Colon (tissue), 2 donors: ENCODE measurements at regions not wholly inside any gene's neighbourhood (a gene's known extent, or its start where the extent isn't known, plus 50 kb on each side); places are given as distances from the start of the nearest gene placed in this dataset.
"Not testable (repeated sequence)": the region's sequence is repeated elsewhere in the genome, so short reads cannot be mapped to it uniquely, and the experiment has no call there.

Experiments used
- FAIRE-seq: peaks from 2 replicates; lab custom pipeline; 2012; peaks lifted over from hg19 to GRCh38; lab: Jason Lieb, UNC
- donor health status: control.
- donor health status: control.

GRCh38 chr2:122070241-122070731 is 314.8 kb downstream of the TSN start:
- no peak for FAIRE-seq

- FAIRE-seq: no peak
Measured at GRCh38 chr2:122072666-122073065, 317.2 kb downstream of the TSN start.

- no peak for FAIRE-seq
Measured at GRCh38 chr2:122074201-122074600, 318.8 kb downstream of the TSN start.

- FAIRE-seq: no peak
Measured at GRCh38 chr2:122075381-122075780, 319.9 kb downstream of the TSN start.

DNA sequence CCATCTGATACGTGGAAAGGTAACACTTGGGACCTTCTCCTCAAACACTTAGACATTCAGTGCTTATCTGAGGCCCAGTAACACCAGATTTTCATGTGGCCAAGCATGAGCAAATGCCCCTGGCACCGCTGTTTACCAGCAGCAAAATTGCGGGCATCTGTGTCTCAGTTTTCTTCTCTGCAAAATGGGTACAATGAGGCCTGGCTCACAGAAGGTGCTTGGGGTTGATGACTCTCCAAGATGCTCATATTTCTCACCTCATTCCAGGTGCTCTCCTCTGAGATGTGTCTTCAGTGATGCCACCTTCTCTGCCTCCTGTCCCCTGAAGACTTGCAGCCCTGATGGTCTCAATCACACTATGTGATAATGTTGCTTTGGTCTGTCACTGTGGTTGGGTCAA is 321.7 kb downstream of the TSN start:
- FAIRE-seq: no peak

DNA sequence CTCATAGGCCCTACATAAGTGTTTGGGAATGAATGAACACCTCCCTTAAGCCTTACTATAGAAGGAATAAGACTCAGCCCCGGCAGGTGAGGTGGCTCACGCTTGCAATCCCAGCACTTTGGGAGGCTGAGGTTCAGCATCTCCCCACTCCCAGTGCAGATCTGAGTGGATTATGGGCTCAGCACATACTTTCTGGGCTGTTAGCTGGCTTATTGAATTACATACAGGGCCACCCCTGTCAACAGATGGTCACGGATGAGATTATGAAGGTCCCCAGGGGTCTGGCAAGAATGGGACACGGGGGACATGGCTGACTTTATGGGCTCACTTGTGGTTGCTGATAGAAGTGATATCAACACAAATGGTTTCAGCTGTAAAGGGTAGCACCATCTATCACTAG is 322.3 kb downstream of the TSN start:
- no peak for FAIRE-seq

- FAIRE-seq: no peak
Measured at GRCh38 chr2:122078451-122078850, 323.0 kb downstream of the TSN start.

DNA sequence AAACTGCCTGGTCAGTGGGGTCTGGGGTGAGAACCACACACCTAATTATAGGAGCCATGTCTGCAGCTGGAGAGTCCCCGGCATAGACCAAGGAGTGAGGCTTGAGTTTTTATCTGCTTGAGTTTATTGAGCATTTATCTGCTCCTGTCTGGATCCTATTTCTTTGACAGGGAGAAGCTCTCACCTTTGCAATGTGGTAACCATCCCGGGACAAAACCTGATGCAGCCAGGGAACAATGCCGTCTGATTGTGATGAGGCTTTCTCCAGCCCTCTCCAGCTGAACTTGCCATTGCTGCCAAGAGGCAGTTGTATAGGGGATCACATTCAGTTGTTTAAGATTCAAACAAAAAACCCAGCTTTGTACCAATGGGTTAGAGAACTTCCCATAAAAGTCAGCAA is 324.4 kb downstream of the TSN start:
- FAIRE-seq: no peak

DNA sequence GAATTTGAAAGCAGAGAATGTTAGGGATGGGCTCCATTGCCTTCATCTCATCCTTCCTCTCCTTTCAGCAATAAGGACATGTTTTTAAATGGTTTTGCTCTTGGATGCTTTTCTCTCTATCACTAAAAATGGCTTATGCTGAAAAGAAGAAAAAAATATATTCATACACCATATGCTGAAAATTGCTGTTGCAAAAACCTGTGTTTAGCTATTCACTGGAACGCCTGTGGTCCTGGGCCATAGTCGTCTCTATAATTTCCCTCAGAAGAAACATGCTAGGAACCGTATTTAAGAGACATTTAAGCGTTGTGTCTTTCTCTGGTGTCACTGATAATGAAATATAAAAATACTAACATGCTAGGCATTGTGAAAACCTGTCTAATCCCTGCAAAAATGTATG is 324.9 kb downstream of the TSN start:
- no peak for FAIRE-seq

DNA sequence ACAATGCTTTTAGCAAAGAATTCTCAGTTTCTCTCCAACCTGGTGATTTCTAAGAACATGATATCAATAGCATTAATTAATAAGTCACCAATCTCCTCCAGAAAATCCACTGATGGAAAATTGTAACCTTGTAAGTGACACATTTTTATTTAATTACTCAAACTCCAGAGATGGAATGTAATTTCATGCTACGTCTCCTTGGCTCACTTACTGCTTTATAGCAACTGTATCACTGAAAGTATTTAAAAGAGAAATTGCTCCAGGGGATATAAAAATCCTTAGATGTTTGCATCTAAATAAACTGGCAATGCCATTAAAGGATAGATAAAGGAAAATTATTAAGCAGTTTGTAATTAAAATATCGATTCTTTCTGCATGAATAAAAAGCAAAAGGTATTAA is 325.4 kb downstream of the TSN start:
- no peak for FAIRE-seq

- no peak for FAIRE-seq
Measured at GRCh38 chr2:122081751-122082150, 326.3 kb downstream of the TSN start.

DNA sequence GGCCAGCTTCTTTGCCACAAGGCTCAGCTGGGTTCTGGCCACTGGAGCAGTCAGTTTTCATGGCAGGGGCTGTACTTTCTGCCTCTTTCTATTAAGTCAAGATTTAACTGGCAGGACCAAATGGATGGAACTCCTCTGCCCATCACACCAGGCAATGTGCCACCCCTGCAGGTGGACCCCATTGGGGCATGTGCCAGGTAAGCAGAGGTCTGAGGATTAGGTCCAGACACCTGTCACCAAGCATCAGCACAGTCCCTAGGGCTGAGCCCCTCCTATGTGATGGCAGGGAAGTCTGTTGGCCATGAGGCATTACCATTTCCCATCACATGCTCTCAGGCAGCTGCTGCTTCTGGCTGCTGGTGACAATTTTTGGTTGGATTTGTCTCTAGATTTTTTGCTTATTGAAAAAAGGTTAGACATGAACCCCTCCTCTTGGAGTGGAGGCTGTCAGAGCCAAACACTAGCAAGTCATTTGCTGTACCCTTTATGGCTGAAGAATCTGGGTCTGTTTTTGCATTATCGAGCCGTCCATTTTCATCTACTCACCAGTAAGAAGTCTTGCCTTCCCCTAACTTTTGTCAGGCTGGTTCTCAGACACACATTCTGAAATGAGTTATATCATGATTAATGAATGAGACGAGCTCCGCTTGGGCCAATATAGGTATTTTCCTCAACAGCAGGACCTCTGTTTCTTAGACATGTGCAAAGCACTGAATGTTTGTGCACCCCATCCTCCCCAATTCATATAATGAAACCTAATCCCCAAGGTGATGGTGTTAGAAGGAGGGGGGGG is 328.0 kb downstream of the TSN start:
- FAIRE-seq: no peak

DNA sequence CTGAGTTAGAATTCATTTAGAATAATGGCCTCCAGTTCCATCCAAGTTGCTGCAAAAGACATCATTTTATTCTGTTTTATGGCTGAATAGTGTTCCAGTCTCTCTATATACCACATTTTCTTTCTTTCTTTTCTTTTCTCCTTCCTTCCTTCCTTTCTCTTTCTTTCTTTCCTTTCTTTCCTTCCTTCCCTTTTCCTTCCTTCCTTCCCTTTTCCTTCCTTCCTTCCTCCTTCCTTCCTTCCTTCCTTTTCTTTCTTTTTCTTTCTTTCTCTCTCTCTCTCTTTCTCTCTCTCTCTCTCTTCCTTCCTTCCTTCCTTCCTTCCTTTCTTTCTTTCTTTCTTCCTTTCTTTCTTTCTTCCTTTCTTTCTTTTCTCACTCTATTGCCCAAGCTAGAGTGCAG is 330.2 kb downstream of the TSN start:
- FAIRE-seq: not testable (repeated sequence)

- no peak for FAIRE-seq
Measured at GRCh38 chr2:122094557-122094956, 339.1 kb downstream of the TSN start.

- no peak for FAIRE-seq
Measured at GRCh38 chr2:122096761-122097160, 341.3 kb downstream of the TSN start.

- FAIRE-seq: no peak
Measured at GRCh38 chr2:122098306-122098705, 342.9 kb downstream of the TSN start.

DNA sequence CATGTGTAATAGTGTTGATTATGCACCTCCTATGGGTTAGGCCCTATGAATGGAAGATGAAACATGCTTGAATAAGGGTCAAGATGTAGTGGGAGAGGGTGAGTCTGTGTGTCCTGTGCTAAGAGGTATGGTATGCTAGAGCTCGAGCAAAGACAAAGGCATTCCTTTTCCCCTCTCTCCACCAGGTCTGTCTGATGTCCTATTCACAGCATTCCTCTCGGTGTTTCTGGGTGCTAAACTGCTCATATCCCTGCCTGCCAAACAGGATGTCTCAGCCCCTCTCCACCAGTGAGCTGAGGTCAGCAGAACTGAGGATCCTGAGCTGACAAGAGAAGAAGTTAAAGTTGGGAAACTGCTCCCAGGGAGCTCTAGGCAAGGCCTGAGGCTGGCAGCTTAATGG is 344.9 kb downstream of the TSN start:
- no peak for FAIRE-seq

GRCh38 chr2:122100756-122101155 is 345.3 kb downstream of the TSN start:
- FAIRE-seq: no peak

- FAIRE-seq: no peak
Measured at GRCh38 chr2:122101319-122101718, 345.9 kb downstream of the TSN start.

- no peak for FAIRE-seq
Measured at GRCh38 chr2:122105171-122105876, 349.9 kb downstream of the TSN start.

DNA sequence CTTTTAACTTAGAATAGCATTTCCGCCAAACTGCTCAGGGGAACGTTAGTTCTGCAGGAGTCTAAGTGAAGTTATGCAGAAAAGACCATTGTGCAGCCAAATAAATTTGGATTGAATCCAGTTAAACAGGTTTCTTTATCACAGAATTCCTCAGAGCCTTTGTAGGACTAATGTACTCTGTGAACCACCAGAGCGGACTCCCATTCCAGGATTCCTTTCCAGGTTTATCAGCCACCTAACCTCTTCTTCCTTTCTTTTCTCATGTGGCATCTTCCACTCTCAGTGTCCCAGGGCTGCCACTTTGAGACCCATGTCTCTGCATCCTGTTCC is 350.4 kb downstream of the TSN start:
- no peak for FAIRE-seq

GRCh38 chr2:122108186-122108585 is 352.7 kb downstream of the TSN start:
- no peak for FAIRE-seq

DNA sequence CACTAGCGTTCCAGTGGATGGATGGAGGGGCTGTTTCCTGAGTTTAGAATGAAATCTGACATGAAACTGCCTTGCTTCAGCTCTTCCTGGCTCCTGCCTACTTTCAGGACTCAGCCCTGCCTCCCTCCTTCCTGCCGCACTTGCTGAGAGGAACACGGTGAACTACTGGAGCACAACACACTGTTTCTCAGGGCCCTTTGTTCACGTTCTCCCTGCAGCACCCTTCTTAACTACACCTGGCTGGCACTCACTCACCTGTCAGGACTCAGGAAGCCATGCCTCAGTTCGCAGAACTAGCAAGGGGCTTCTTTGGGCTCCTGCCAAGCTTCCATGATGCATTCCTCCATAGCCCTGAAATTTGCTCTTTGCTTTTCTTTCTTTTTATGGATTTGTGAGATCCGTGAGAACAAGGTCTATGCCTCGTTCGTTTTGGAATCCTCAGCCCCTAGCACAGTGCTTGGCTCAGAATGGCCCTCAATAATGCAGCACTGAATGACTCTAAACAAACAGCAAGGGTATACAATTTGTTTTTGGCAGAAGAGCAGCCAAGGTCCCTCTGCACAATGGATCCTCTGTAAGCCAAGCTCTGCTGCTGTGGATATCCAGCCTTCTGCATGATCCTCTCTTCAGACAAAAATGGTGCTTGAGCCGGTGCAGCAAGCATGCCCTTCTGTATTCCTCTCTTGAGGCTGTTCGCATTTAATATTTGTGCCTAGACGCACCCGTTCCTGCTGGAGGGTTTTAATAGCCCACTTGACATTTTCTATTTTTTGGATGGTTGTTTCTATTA is 357.0 kb downstream of the TSN start:
- no peak for FAIRE-seq
